T-helper 17 cell (primary cell): ENCODE measurements at regions not wholly inside any gene's neighbourhood (a gene's known extent, or its start where the extent isn't known, plus 50 kb on each side); places are given as distances from the start of the nearest gene placed in this dataset.
A peak's percentile ranks its signal among the peaks of the same experiment; 100 is the strongest.
"Not testable (repeated sequence)": the region's sequence is repeated elsewhere in the genome, so short reads cannot be mapped to it uniquely, and the experiment has no call there.

Experiments
- ATAC-seq: fragments of 150-1000 bp; cut with Tn5 transposase; 2 replicates; pipeline ENCODE4 v1.10.0; 2021; ENCODE audit warnings: mild to moderate bottlenecking, moderate library complexity
- DNase-seq, 3 donors: peaks; one replicate each; pipeline versions ENCODE4 v3.0.0 to v3.0.0-alpha.2; 2020 to 2021
- H3K9me3 ChIP-seq: one replicate; pipeline ENCODE4 v1.7.0; 2013; ENCODE audit warnings: low read length, mild to moderate bottlenecking; ENCODE audit not compliant: control insufficient read depth, poor library complexity, severe bottlenecking
- H3K27ac Mint-ChIP-seq: one replicate; pipeline ENCODE4 v1.8.0; 2022; ENCODE audit warnings: mild to moderate bottlenecking, moderate library complexity, mixed read lengths
- H3K27me3 Mint-ChIP-seq: one replicate; pipeline ENCODE4 v1.8.0; 2022; ENCODE audit warnings: mixed read lengths
- H3K36me3 Mint-ChIP-seq: one replicate; pipeline ENCODE4 v1.8.0; 2022; ENCODE audit warnings: low read depth, mixed read lengths
- H3K4me1 Mint-ChIP-seq: one replicate; pipeline ENCODE4 v1.8.0; 2022; ENCODE audit warnings: mild to moderate bottlenecking, mixed read lengths
- H3K4me3 Mint-ChIP-seq: one replicate; pipeline ENCODE4 v1.8.0; 2022; ENCODE audit warnings: mild to moderate bottlenecking, moderate library complexity, mixed read lengths

DNA sequence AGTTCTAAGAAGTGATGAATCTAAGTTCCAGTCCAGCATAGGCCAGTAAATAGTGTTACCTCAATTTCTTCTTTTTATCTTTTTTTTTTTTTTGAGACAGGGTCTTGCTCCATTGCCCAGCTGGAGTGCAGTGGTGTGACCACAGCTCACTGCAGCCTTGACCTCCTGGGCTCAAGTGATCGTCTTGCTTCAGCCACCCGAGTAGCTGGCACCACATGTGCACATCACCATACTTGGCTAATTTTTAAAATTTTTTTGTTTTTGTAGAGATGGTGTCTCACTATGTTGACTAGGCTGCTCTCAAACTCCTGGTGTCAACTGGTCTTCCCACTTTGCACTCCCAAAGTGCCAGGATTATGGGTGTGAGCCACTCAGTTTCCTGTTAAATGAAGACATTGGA, 126.6 kb upstream of the LYZL2 start:
- H3K9me3 ChIP-seq = no peaks in the 10 kb centered on the region
- ATAC-seq (no peak), DNase-seq (no peak)
- H3K27ac Mint-ChIP-seq = no peak overlapping the region
- H3K27me3 Mint-ChIP-seq = peaks cover 19% of the 10 kb centered on the region
- H3K4me1 Mint-ChIP-seq = peaks cover 2% of the 10 kb centered on the region
- H3K4me3 Mint-ChIP-seq = no peak overlapping the region
- H3K36me3 Mint-ChIP-seq = no peaks in the 10 kb centered on the region

DNA sequence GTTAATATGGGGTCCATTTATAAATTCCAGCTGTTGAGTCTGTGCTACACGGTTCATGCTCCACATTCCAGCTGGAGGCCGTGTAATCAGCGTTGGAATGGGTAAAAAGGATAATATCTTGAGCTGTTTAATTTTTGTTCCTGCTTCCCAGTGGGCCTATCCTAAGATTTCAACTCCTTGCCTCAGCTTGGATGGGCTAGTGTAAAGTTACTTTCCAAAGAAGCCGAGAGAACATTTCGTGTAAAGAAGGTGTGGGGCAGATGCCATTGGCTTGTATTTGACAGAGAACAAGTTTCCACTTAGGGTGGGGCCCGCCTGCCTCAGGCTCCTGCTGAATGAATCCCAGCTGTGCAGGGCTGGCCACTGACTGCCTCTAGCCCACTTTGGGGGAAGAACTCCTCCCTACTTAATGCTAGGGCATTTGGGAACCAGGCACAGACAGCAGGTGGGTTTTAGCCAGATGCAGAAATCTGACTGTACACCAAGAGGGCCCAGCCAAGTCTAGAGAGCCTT, 125.9 kb upstream of the LYZL2 start:
- ATAC-seq (no peak), DNase-seq (no peak)
- Mint-ChIP-seq H3K36me3 (no peaks in the 10 kb centered on the region), H3K27ac (no peak overlapping the region), H3K4me3 (no peak overlapping the region), H3K27me3 (peaks cover 20% of the 10 kb centered on the region), H3K4me1 (peaks cover 5% of the 10 kb centered on the region)
- H3K9me3 ChIP-seq = no peaks in the 10 kb centered on the region

DNA sequence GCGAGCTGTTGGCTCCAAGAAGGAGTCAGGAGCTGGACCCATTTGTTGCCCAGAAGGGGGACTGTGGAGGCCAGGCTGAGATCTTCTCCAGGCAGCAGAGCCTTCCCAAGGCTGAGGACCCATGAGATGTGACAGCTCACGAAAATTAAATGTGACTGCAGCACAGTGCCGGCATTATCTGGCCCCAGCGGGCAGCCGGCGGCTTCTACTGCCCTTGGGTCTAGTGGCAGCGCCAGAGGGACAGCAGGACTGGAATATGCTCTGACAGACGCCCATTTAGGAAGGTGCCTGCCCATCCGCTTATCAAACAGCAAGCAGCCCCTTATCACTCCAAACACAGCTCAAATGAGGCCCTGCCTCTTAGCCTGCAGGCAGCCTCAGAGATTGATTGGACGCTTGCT, 122.9 kb upstream of the LYZL2 start:
- ATAC-seq (no peak), DNase-seq (no peak)
- Mint-ChIP-seq H3K36me3 (no peaks in the 10 kb centered on the region), H3K4me1 (peaks cover 12% of the 10 kb centered on the region), H3K4me3 (no peak overlapping the region), H3K27me3 (peaks cover 45% of the 10 kb centered on the region), H3K27ac (no peak overlapping the region)
- no peaks in the 10 kb centered on the region for H3K9me3 ChIP-seq

DNA sequence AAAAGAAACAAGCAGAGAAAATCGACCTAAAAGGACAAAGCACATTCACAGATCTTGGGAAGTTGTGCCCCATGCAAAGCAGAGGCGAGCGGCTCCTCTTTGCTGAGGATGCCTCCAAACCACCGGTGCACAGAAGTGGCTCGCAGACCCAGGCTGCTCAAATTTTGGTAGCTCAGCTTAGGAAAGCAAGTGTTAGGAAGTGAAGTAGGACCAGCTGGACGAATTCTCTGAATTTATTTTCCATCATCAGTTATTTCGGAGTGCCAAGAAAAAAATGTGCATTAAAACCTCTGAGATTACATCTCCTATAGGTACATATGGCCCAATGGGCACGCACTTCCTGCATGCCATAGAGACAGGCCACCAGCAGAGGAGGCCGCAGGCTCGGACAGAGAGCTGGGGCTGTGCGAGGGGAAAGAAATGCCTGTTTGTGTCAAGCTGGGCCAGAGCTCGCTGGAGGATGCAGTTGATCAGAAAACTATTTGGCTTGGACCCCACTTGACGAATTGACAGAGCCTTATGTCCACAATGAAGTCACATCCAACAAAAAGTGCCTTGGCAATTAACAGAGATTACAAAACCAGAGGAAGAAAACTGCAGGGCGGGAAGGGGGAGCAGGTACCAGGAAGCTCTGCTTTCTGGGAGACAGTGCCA, 122.3 kb upstream of the LYZL2 start:
- DNase-seq (peak in 2 of 3 donors; percentile 39 to 44), ATAC-seq (no peak)
- H3K4me3 Mint-ChIP-seq = no peak overlapping the region
- peaks cover 16% of the 10 kb centered on the region for H3K4me1 Mint-ChIP-seq
- H3K27ac Mint-ChIP-seq = no peak overlapping the region
- no peaks in the 10 kb centered on the region for H3K36me3 Mint-ChIP-seq
- H3K27me3 Mint-ChIP-seq = peaks cover 52% of the 10 kb centered on the region
- H3K9me3 ChIP-seq = no peaks in the 10 kb centered on the region

DNA sequence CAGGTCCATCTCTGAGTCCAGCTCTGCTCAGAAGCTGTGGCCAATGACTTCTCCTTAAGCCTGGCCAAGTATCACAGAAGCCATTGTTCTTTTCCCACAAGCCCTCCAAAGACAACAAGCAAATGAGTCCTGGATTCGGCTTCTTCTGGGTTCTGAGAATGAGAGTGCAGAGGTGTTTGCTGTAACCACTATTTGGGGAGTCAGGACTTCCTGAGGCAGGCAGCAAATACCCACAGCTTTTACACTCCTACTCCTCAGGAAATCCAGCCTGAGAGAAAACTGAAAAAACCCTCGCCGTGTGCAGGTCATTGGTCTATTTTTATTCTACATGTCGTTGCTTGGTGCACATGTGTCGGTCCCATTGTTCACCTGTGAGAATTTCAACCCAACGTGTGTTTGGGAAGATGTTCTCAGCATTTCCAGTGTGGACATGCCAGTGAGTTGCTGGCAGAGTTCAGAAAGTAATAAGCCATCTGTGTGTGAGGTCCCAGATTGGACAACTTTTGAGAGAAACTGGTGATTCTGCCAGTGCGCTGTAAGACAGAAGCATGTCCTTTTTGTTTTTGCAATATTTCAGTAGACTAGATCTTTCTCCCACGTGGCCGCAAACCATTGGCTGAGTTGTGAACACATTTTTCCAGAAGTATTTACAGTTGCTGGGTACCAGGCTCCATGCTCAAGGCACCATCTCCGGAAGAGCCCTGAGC, 121.6 kb upstream of the LYZL2 start:
- ATAC-seq (no peak), DNase-seq (no peak)
- Mint-ChIP-seq H3K36me3 (no peaks in the 10 kb centered on the region), H3K27ac (no peak overlapping the region), H3K27me3 (peaks cover 58% of the 10 kb centered on the region), H3K4me3 (no peak overlapping the region), H3K4me1 (peaks cover 16% of the 10 kb centered on the region)
- no peaks in the 10 kb centered on the region for H3K9me3 ChIP-seq

DNA sequence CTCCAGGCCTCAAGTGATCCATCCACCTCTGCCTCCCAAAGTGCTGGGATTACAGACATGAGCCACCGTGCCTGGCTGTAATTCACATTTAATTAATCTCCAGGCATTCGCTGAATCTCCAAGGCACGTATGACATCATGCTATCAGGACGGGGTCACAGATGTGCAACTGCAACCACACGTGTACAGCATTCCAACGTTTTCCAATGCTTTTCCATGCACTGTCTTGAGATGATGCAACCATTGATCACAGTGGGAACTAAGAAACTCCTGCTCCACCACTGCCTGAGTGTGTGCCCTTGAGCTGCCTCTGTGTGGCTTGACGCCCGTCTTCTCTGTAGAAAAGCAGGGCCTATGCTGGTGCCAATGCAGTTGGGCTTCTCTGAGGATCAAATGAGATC, 119.8 kb upstream of the LYZL2 start:
- no peak overlapping the region for H3K4me3 Mint-ChIP-seq
- peaks cover 63% of the 10 kb centered on the region for H3K27me3 Mint-ChIP-seq
- no peaks in the 10 kb centered on the region for H3K36me3 Mint-ChIP-seq
- H3K9me3 ChIP-seq = no peaks in the 10 kb centered on the region
- ATAC-seq (no peak), DNase-seq (no peak)
- no peak overlapping the region for H3K27ac Mint-ChIP-seq
- H3K4me1 Mint-ChIP-seq = peaks cover 16% of the 10 kb centered on the region

DNA sequence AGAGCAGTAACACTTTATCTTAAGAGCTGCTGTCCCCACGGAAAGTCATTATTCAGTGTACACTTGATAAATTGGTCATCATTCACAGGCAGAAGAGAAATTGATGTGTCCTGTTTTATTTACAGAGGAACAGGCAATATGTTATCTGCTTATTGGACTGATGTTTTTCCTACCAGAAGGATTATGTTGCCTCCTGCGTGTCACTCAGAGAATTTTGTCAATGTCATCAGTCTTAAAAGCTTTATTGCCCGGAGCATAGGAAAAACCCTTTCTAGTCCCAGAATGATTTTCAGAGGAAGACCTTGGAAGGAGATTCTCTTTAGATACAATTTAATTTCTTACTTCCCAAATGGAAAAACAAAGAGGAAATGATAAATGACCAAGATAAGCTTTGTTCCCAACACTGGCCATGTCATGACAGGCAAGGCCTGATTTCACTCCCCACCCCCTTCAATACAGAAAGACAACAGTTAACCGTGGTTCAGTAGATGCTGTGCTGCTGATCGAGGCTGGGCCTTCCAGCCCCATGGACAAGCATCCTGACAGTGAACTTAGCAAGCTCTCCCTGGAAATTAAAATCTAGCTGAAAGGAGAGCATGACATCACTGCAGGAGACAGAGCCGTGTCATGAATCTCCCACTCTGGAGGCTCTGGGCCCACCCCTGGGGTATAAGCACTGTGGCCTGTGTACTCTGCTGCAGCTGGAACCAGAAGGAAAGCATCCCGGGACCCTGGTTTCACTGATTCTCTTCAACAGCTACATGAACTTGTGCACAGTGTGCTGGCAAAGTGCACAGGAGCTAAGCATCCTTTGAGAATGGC, 118.8 kb upstream of the LYZL2 start:
- ATAC-seq = no peak
- H3K9me3 ChIP-seq = no peaks in the 10 kb centered on the region
- H3K27ac Mint-ChIP-seq = no peak overlapping the region
- H3K27me3 Mint-ChIP-seq = peaks cover 55% of the 10 kb centered on the region
- peaks cover 16% of the 10 kb centered on the region for H3K4me1 Mint-ChIP-seq
- no peak overlapping the region for H3K4me3 Mint-ChIP-seq
- no peak for DNase-seq
- H3K36me3 Mint-ChIP-seq = no peaks in the 10 kb centered on the region

DNA sequence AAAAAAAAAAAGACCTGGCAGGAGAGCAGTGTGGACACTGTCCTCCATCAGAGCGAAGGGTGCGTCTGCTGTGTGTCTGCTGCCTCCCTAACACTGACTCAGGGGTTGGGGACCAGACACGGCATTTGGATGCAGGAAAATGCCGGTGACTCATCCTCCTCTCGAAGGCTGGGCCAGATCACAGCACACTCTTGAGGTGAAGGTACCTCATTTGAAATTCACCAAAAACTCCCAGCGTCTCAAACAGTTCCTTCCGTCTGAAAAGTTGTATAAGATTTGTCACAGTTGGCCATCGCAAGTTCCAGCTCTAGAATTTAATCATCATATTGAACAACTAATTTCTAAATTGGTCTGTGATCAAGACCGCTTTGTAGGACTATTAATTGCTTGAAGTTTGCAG, 118.1 kb upstream of the LYZL2 start:
- Mint-ChIP-seq H3K36me3 (no peaks in the 10 kb centered on the region), H3K27ac (no peak overlapping the region), H3K4me3 (no peak overlapping the region), H3K4me1 (peaks cover 16% of the 10 kb centered on the region), H3K27me3 (peaks cover 54% of the 10 kb centered on the region)
- ATAC-seq (peak; percentile 46), DNase-seq (no peak)
- no peaks in the 10 kb centered on the region for H3K9me3 ChIP-seq

DNA sequence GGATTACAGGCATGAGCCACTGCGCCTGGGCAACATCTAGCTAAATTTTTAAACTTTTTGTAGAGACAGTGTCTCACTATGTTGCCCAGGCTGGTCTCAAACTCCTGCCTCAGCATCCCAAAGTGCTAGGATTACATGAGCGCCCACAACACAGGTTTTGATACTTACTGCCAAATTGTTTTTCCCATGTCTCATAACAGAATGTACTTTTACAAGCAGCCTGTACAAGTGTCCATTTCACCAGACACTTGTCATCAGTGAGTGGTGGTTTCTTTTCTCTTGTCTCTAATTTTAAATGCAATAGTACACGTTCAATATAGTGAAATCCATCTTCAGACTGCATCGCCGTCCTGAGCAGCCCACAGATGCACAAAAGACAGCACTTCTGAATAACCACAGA, 116.4 kb upstream of the LYZL2 start:
- H3K4me1 Mint-ChIP-seq = peaks cover 15% of the 10 kb centered on the region
- no peak for ATAC-seq

DNA sequence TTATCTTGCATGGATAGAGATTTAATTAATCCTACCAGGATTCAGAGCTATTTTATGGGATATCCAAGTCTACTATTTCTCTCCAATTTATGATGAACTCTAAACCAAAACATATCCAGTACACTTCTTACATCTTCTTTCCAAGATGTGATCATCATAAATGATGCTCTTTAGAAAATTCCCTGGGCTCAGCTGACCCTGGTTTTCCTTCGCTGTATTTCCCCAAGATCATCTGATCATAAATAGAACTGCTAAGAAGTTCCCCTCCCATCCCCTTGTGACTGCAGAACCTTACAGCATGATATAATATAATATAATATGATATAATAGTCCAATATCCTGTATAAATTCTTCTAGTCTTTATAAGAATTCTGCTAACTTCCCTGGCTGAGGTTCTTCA, 114.6 kb upstream of the LYZL2 start:
- no peak overlapping the region for H3K27ac Mint-ChIP-seq
- DNase-seq = no peak
- peaks cover 11% of the 10 kb centered on the region for H3K4me1 Mint-ChIP-seq
- no peak overlapping the region for H3K4me3 Mint-ChIP-seq
- peaks cover 31% of the 10 kb centered on the region for H3K27me3 Mint-ChIP-seq
- ATAC-seq = no peak
- H3K36me3 Mint-ChIP-seq = no peaks in the 10 kb centered on the region
- no peaks in the 10 kb centered on the region for H3K9me3 ChIP-seq

More for the DNA sequence above, 116.4 kb upstream of the LYZL2 start:
- H3K27ac Mint-ChIP-seq = no peak overlapping the region
- H3K9me3 ChIP-seq = no peaks in the 10 kb centered on the region
- H3K36me3 Mint-ChIP-seq = no peaks in the 10 kb centered on the region
- DNase-seq = no peak
- H3K4me3 Mint-ChIP-seq = peak overlapping the region; percentile 28
- peaks cover 44% of the 10 kb centered on the region for H3K27me3 Mint-ChIP-seq

DNA sequence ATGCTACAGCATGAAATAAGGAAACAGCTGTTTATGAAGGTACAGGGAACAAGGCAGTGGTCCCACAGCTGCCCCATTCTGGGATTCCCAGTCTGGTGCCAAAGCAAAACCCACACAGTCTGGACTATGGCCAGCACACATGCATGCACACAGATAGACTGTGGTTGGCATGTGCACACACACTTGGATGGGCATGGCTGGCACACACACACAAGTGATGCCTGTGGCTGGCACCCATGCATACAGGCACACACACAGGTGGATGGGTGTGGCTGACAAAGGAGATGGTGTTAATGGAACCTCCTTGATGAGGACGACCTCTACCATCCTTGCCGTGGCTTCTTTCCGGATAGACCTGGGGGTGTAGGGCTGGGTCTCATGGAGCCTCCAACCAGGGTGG, 114.0 kb upstream of the LYZL2 start:
- Mint-ChIP-seq H3K4me1 (peaks cover 11% of the 10 kb centered on the region), H3K4me3 (no peak overlapping the region), H3K36me3 (no peaks in the 10 kb centered on the region), H3K27me3 (peaks cover 29% of the 10 kb centered on the region), H3K27ac (no peak overlapping the region)
- no peaks in the 10 kb centered on the region for H3K9me3 ChIP-seq
- no peak for ATAC-seq
- DNase-seq = no peak

DNA sequence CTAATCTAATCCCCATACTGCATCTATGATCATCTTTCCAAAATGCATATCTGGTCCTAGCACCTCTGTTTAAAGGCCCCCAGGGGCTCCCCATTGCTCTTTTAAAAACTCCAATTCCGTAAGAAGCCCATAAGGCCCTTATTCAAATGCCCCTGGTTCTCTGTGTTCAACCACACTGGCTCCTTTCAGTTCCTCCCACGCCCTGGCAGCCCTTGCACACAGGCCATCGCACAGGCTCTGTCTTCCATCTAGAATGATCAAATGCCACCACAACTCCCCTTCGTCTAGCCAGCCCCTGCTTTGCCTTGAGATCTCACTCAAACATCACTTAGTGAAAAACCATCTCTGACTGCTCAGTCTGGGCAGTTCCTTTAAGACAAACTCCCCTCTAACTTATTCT, 112.9 kb upstream of the LYZL2 start:
- no peaks in the 10 kb centered on the region for H3K9me3 ChIP-seq
- no peak overlapping the region for H3K27ac Mint-ChIP-seq
- H3K36me3 Mint-ChIP-seq = no peaks in the 10 kb centered on the region
- peaks cover 21% of the 10 kb centered on the region for H3K27me3 Mint-ChIP-seq
- ATAC-seq (no peak), DNase-seq (no peak)
- no peak overlapping the region for H3K4me3 Mint-ChIP-seq
- peaks cover 7% of the 10 kb centered on the region for H3K4me1 Mint-ChIP-seq

DNA sequence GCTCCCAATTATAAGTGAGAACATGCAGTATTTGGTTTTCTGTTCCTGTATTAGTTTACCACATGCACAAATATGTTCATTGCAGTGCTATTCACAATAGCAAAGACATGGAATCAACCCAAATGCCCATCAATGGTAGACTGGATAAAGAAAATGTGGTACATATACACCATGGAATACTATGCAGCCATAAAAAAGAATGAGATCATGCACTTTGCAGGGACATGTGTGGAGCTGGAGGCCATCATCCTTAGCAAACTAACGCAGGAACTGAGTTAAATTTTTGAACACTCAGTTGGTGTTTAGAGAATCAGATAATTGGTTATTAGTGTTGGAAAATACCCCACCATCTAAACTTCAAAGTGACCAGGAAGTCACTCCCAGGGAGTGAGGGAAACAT, 111.2 kb upstream of the LYZL2 start:
- peaks cover 19% of the 10 kb centered on the region for H3K27me3 Mint-ChIP-seq
- DNase-seq, H3K36me3 Mint-ChIP-seq, H3K9me3 ChIP-seq, H3K4me1 Mint-ChIP-seq, ATAC-seq, H3K4me3 Mint-ChIP-seq, H3K27ac Mint-ChIP-seq: not testable (repeated sequence)
